CD4-positive, alpha-beta T cell treated with Interleukin-15 for 4 hours (primary cell): ENCODE measurements at regions not wholly inside any gene's neighbourhood (a gene's known extent, or its start where the extent isn't known, plus 50 kb on each side); places are given as distances from the start of the nearest gene placed in this dataset.
"Not testable (repeated sequence)": the region's sequence is repeated elsewhere in the genome, so short reads cannot be mapped to it uniquely, and the experiment has no call there.

Source experiments
- DNase-seq: peaks from one replicate; pipeline ENCODE4 v3.0.0-alpha.2; 2020; ENCODE audit warnings: low spot score

DNA sequence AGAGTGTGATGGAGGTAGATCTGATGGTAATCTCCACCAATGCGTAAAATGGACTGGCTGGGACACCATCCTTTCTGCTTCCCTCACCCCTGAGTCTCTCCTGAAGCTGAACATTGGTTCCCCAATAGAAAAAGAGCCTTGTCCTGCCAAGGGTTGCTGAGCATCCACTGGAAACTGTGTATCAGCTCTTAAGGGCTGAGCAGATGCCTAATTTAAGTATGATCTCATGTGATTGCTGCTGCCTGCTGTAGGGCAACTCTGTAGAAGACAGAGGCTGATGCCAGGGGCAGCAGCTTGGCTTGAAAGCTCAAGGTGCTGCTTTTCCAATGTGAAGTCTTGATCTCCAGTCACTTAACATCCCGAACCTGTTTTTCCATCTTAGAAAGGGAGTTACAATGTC lies 310.3 kb upstream of the CCL2 start:
- no peak for DNase-seq

DNA sequence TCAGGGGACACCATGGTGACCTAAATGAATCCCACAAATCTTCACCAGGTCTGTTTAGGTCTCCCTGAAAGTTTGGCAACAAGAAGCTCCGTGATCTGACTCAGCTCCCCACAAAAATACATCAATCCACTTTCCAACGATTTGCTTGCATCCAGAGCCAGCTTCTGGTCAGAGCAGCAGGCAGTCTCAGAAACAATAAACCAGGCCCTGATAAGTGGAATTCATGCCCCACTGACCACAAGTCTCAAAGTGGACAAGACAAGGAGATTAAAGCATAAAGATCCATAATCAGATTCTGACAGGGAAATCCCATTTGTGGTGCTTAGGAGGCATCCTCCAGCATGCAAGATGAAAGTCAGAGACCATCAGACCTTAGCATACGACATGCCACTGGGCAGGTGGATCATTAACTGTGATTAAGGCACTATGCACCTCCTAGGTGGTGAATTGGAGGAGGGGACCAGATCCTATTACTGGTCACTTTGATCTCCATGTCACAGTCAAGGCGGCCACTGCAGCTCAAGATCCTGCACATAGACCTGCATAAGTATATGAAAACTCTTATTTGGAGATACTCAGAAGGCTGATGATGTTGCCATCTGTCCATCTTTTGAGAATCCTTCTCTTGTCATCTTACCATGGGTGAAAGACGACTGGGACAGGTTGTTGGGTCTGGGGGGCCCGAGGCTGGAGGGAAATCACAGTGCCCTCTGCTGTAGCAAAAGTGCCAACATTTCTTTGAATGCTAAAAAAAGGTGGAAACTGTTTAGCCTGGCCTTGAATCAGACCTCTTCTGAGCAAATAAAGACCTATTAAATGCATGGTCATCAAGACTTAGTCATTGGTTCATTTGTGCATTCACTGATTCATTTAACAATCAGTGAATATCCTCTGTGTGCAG lies 309.2 kb upstream of the CCL2 start:
- DNase-seq: no peak

DNA sequence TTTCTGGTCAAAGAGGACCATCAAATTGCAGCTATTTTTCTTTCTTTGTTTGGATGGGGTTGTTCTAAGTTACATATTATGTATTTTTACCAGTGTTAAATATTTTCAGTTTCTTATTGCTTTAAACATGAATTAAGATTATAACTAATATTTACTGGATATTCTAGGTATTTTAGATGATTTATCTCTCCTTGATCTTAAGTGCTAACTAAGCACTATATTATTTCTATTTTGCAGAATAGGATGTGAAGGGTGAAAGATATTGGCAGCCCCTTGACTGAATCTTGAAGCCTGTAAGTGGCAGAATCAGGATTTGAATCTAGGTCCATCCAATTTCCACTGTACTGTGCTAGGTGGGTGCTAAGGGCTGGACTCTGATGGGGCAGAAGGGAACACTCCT lies 307.3 kb upstream of the CCL2 start:
- DNase-seq: no peak

DNA sequence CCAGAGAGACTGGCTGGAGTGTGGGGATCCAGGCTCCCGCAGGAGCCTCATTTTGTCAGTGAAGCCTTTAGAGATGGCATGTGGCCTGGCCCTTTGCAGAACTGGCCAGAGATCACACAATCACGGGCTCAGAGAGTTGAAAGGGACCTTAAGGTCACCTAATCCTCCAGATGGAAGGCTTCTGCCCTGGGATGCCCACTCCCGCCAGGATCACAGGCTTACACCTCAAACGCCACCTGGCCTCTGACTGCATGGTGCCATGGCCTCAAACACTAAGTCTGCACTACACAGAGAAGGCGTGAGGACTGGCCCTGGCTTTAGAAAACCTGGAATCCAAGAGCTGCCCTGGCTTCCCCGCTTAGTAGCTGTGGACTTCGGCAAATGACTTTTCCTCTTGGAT lies 306.8 kb upstream of the CCL2 start:
- DNase-seq: no peak

DNA sequence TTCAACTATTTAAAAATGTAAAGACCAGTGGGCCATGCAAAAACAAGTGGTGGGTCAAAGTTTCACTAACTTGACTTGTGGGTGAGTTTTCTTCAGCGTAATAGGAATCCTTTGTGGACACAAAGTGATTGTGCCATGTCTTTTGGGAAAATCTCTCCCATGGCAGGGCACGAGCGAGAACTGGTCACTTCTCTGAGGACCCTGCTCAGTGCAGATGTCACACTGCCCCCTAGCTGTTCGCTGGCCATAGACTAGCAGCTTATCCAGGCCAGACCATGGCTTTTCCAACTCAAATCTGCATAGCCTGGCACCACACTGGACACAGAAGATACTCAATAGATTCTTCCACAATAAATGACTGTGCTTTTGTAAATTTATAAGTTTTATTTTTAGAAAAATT lies 306.0 kb upstream of the CCL2 start:
- no peak for DNase-seq

DNA sequence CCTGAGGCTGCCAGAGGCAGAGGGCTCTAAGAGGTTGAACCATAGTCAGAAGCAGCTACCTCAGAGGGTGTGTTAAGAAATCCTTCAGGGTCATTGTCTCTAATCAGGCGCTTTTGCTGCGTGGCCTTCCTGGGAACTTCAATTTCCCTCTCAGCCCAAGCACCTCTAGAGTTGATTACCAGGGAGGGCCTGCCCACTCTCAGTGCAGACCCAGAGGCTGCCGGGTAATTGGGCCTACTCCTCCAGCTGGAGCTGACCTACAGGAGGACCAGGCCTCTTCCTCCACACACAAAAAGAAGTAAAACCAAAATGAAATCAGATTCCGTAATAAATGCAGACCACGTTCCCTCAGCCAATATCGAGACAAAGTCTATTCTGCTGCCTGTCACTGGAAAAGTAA lies 305.0 kb upstream of the CCL2 start:
- DNase-seq: no peak

DNA sequence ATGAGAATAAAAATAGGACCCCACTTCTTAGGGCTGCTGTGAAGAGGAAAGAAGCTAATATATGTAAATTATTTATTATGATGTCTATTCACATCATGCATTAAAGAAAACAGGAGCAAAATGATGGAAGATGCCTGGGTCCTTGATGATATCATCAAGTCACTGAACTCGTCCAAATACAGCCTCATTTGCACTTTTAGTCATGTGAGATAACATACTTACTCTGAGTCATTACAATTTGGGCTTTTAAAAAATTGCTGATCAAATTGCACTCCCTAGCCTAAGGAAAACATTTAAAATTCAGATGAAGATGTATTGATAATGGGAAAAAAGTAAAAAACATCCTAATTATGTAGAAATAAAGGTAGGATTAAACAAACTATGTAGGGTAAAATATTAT lies 302.7 kb upstream of the CCL2 start:
- DNase-seq: no peak

DNA sequence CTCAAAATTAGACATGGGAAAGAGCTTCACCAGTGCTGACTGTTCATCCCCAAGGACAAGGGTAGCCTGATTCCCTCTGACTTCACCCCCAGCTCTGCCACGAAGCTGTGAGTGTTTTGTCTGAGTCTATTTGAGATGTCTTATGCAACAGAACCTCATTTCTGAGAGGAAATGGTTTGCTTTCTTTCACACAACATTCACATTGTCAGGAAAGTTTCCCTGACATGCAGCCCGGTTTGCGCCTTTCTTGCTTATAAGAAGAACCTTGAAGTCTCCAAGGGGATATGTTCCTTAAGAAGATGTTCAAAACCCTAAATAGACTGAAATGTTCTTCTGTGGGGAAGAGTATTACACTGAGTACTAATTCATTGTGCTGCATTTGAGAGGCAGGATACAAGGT lies 300.5 kb upstream of the CCL2 start:
- DNase-seq: no peak

DNA sequence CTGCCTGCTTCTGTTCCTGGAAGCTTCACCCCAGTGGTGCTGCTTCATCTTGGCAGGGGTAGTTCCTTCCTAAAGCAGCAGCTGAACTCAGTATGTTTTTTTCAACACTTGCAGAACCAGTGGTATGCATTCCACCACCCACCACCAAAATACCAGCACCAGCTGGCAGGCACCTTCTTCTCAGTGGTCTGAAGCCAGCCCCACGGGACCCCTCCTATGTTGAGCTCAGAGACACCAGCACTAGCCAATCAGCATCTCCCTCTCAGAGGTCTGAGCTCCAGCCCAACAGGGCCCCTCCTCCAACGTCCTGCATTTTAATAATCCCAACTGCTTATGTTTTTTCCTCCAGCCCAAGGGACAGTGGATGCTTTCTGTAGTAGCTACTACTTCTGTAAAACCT lies 299.6 kb upstream of the CCL2 start:
- DNase-seq: no peak

DNA sequence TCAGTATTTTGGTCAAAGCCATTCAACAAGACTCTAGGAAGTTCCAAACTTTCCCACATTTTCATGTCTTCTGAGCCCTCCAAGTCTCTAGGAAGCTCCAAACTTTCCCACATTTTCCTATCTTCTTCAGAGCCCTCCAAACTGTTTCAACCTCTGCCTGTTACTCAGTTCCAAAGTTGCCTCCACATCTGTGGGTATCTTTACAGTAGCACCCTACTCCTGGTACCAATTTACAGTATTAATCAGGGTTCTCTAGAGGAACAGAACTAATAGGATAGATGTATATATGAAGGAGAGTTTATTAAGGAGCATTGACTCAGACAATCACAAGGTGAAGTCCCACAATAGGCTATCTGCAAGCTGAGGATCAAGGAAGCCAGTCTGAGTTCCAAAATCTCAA lies 296.0 kb upstream of the CCL2 start:
- DNase-seq: not testable (repeated sequence)

DNA sequence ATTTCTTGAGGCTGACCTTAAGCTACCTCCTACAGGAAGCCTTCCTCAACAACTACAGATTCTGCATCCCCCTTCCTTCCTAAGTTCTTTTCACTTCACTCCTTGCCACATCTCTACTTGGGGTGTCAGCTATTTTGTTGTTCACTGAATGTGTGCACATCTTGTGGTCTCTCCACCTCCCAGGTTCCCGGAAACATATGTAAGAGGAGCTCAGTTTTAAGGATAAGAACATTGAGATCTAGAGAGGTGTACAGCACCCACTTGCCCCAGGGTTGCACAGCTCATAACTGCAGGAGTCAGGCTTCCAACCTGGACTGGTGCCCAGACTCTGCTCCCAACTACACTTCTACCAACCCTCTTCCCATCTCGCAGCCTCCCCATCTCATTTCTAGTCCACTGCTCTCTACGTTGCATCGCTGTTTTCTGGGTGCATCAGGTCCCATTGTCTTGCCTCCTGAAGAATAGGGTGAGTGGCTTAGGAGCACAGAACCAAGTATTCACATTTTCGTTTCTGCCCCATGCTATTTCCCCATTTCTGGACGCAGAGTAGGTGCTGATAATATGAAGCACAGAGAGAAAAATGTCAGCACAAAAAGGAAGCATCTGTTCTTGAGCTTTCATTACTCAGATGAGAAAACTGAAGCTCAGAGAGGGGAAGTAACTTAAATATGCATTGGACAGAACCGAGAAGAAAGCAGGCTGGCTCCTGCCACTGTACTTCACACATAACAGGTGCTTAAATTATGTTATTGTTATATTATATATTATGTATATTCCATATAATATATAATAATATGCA lies 292.0 kb upstream of the CCL2 start:
- DNase-seq: no peak

DNA sequence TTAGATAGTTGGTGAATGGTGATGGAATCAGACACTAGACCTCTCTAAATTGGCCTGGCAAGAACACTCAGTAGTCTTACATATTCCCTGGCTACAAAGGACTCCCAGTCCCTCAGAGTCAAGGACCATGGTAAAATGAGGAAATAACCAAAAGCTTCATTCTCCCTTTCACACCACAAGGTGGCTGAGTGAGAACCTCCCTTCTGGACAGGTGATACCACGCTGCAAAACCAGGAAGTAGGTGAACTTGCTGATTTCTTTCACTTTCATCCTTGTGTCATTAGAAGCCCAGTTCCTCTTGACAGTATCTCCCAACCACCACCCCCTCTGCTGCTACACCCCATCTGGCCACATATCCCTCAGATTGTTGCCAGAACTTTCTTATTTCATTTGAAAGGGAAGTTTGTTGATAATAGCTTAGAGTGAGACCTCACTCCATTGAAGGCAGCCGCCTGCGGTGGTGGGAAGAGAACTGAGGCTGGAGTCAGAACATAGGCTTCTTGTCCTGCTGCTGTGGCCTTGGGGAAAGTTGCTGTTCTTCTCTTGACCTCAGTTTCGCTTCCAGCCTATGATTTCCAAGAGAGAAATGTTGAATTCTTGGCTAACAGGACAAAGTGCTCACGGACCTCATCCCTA lies 290.6 kb upstream of the CCL2 start:
- peak; percentile 24 for DNase-seq

DNA sequence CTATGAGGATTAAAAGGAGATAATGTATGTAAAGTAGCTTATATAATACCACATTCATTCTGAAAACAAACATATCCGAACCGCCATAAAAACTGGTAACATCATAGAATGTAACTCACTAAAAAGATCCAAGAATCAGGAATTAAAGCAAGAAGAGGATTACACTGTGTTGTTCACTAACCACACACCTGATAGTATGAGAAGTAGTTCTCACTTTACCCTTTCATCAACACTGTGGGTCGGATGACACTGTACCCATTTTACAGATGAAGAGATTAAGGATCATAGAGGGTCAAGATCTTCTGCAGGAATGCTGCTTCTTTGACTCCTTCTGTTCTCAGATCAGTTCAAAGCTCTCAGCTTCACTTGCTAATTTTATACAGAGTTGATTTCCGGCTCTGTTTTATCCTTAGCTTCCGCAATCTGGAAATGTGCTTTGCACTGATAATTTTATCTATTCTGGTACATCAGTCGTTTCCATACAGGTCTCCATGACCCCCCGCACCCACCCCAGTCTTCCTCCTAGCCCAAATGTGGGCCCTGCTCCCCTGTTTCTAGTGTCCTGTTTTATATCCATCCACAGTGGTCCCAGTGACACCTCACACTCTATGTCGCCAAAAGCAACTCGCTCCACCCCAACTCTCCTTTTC lies 288.6 kb upstream of the CCL2 start:
- no peak for DNase-seq

DNA sequence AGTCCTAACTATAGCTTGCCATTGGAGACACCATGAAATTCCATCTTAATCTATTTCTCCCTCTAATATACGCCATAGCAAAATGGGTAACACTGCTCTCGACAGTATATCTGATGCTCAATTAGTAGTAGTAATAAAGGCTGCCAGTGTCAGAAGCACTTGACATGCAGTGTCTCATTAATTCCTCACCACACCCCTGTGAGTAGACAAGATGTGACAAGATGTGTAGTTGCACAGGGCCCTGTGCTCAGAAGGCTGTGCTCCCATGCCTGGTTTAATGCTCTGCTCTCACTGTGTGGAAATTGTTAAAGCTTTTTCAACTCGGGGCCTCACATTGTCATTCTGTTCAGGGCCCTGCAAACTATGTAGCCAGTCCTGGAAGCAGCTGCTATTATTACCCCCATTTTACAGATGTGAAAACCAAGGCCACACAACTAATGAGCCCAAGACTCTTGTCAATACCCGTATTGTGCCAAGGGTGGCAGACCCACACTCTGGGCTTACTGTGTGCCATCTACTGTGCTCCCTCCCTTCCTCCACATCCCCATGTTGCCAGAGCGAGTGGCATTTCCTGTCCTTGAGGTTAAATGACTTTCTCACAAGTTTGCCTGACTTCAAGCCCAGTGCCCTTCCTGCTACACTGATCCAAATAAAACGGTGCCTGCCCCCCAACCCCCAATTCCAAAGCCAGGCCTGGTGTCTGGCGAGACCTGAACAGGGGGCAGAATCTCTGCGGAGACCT lies 287.3 kb upstream of the CCL2 start:
- DNase-seq: no peak

DNA sequence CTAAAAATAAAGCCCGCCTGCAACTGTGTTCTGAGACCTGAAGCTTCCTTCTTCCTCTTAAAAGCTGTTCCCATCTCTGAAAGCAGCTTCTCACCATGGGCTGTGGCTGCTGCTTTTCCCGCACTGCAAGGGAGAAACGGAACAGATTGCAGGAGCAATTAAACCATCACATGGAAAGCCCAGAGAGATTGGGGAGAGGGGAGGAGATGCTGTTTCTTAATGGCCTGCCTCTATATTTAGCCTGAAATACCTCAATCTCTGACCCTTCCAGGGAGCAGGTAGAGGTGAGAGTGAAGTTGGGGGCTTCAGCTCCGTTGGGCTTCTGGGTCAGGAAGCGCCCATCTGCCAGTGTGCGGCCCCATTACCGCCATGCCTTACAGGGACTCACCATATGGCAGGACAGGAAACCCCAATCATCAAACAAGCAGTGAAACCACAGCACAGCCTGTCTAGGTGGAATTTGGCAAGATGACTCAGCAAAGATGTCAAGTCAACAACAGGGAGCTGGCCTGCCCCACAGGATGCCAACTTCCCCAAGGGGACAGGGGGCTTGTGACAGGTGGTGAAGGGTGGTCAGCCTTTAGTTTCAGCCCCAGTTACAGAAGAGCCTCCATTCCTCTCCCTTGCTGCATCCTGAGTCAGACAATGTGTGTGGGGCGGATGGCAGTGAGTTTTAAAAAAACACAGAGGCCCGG lies 286.6 kb upstream of the CCL2 start:
- DNase-seq: peak; percentile 17

DNA sequence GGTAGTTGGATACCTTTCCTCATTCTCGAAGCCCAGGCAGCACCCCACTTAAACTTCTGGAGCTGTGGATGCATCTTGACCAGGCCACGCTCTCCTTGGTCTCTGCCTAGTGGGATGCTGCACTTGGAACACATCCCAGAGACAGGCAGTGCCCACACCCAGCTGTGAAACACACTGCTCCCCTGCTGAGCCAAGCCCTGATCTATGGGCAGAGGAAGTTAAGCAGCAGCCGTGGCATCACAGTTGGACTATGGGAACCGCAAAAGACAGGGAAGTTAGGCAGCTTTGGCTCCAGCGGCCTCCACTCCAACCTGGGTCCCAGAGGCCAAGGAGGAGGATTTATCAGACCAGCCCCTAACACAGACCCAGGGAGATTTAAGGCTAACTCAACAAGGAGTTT lies 284.8 kb upstream of the CCL2 start:
- no peak for DNase-seq

DNA sequence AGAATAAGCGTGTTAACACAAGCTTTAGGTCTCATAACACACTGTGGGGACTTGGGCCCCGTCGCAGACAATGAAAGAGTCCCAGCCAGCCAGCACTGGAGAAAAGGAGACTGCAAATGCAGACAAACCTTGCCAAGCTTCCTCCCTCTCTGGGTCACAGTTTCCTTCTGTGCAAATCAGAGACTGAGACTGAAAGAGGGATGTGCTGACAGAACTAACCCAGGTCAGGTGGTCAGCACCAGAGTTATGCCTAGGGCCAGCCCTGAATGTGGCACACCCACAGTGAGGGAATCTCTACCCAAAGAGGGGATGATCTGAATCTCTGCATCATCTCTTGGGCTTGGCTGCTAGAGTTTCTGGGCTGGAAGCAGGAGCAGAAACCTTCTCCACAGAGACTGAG lies 282.3 kb upstream of the CCL2 start:
- DNase-seq: no peak

DNA sequence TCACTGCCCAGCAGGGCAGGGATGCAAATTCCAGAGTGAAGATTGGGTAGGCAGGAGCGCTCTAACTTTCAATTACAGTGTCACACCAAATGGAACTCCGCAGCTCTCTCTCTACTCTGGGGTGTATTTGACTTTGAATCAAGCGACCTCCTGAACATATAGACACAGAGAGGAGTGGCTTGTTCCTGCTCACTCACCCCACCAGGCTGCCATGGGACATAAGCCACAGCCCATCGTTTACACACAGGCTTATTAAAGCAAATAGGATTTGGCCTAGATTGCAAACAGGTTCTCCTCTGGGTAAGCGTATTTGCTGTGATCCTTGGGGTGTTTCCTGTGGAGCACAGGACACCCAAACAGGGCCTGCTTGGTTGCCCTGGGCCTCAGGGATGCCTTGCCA lies 281.6 kb upstream of the CCL2 start:
- no peak for DNase-seq

DNA sequence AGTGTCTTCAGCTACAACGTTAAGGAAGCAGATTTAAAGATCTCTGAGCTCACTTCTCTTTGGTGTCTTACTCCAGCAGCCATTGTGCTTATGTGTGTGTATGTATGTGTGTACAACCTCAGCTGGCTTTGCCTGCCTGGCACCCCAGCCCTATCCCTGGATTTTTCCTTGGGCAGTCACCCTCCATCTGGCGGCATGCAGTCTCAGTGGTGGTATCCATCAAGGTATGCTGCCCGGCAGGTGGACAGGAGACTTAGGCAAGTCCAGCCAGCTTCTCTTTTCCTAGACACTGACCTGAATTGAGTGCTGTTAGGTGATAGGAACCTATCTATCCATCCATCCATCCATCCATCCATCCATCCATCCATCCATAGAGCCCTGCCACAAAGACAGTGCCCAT lies 280.8 kb upstream of the CCL2 start:
- no peak for DNase-seq

DNA sequence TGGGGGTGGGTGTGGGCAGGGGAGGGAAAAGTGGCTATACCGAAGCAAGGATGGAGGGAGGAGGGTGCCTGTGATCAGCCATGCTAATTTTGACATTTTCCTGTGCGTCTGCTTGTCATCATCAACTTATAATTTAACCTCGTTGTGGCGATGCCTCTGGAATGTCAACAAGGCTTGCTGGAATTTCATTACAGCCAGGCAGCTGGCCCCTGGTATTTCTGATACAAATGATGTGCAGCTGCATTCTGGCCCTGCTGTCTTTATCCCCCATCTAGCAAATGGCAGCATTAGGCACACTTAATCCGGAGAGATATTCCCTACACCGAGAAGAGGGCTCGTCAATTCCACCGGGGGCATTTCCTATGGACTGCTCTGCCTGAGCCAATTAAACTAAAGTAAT lies 278.3 kb upstream of the CCL2 start:
- DNase-seq: no peak
